CD4-positive, alpha-beta T cell treated with Interleukin-6 at 100 ng/mL for 8 hours (primary cell): ENCODE measurements at regions not wholly inside any gene's neighbourhood (a gene's known extent, or its start where the extent isn't known, plus 50 kb on each side); places are given as distances from the start of the nearest gene placed in this dataset.

ENCODE experiments used
- DNase-seq: peaks from one replicate; pipeline ENCODE4 v3.0.0-alpha.2; 2020; ENCODE audit warnings: mixed read lengths, low spot score

DNA sequence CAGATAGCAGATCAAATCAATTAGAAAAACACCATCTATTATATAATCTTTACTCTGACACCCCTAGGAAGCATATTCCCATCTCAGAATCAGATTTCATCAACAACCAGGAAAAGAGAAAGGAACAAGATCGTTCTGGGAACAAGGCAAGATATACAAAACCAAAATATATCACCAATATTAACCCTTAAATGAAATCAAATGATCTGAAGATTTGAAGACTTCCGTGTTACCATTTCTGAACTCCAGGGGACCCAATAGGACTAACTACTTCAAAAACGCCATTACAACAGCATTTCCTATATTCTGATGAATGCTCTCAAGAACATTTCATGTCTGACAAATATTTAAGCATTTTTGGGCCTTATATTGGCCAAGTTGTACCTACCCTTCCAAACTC is 624.2 kb upstream of the ZFHX3 start:
- DNase-seq = no peak

DNA sequence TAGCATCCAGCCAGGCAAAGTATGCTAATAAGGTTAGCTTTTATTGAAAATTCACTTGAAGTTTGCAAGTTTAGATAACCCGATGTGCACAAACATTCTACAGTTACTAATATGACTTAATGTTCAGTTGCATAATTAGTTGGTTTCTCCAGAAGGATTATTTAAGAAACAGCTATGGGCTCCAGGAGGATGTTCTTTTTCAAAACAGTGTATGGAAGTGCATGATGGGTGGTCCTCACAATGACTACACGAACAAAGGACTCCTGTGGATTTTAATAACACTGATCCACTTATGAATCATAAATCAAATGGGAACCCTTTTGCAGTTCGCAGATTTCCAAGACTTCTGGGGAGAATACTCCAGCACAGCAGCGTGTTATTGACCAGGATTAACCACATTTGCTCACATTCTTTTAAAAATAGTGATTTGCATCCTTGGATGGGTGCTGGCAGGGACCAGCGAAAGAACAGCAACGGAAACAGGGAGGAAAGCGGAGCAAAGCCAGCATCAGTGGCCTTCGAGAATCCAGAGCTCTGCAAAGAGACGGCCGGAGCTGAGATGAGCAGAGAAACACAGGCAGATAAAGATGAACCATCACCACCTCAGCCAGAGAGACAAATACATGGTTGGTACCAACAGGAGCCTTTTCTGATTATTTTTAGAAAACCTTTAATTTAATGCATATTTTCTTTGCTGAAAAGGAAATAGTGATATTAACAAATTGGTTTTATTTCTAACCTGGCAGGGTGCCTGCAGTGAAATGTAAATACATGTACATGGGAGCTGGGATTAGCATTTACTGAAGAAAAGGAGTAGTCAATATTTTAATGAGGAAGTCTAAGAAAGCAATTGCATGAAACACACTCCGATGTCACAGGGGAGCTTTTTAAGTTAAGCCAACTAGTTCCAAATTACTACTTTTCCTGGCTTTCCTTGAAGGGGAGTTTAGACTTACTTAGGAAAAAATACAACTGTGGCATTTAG is 623.2 kb upstream of the ZFHX3 start:
- no peak for DNase-seq

DNA sequence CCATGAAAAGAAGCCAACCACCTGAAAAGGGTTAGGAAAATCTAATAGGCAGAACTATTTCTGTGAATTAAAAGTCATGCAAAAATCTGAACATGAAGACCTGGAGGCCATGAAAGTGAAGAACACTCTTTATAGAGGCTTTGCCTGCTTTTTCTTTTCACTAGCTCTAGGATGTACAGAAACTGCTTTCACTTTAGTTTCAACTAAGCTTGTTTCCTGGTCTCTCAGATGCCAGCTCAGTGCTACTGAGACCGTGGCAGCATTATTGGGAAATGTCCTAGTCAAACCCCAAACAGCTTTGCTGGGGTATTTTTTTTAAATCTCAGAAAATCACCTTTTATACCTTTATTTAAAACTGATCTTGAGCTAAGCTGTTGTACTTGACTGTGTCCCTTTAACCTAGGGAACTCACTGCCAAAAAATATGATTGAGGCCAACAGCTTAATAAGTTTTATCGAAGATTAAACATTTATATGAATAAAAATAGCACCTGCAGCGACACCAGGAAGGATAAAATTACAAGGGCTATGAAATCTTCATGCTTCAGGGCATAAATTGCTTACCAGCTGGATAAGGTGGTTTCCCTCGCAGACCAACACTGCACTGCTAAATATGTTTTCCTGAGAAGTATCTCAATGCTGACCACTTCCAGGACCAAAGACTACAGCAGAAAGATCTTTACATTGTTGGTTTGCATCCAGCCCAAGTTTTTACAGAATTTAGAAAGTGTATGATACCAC is 621.8 kb upstream of the ZFHX3 start:
- DNase-seq = no peak

DNA sequence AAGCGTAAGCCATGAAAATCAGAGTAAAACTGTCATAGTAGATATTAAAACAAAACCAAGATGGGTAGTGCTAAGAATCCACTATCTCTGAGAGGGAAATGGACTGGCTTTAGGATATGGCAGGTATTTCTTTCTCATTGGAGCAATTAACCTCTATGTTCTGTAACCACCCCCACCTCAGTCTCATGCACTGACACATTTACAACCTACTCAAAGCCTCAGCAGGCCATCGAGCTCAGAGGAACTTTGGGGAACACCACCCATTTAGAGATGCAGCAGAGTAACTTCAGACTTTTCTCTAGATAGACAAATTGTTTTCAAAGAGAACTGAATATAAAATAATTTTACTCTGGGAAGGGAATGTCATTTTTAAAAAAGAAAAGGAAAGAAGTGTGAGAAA is 615.8 kb upstream of the ZFHX3 start:
- DNase-seq = no peak

GRCh38 chr16:73636196-73636595 is 588.3 kb upstream of the ZFHX3 start:
- DNase-seq = no peak

GRCh38 chr16:73629011-73629410 is 581.1 kb upstream of the ZFHX3 start:
- no peak for DNase-seq

DNA sequence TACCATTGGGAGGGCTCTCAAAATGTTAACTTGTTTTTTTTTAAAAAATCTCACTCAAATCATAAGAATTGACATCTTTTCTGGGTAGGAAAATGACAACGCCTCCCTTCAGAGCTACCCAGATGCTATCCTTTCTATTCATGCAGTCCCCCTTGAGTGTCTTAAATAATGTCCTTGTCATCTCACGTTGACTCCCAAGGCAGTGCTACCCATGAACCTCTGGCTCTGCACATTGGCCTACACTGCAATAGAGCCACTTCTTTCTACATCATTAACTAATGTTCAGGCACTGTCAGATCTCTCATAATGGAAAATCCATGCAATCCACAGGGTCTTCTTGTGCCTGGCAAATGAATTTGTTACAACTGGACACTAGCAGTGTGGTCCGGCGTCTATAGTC is 569.8 kb upstream of the ZFHX3 start:
- DNase-seq = no peak

DNA sequence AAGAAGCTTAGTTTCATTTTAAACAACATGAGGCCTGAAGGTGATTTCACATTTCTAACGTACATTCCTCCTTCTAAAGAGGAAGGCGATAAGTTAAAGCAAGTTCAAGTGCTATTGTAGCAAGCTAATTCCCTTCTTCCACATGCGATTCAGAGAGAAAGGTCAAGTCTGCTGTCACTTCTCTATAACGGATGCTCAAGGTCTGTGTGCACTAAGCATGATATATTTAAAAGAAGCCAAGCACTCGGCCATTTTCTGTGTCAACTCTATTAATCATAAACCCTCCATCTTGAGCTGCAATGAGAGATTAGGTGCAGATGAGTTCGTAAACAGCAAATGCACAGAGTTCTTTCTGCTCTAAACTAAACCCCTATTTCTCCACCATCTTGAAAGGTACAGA is 568.8 kb upstream of the ZFHX3 start:
- DNase-seq = no peak

DNA sequence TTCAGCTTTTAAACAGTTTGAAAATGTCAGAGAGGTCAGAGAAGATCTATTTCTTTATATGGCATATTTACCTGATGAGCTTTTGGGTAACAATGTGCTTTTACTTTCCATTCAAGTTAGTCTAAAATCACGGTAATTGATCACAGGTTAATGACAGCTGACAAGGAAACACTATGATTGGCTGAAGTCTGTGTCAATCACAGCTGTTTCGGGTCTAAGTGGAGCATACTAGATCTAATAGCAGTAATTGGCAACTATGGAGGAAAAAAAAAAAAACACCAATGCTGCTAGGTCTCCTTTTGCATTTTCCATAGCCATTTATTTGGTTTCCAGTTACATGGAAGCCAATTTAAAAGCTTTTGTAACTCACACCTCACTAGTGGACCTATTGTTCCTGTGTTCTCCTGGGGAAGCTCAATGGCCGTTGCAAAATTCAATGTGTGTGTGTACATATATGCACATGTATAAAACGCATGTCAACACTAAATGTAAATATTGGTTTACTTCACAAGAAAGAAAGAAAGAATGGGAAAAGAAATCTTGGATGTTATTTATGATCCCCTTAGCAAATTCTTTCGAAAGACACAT is 568.3 kb upstream of the ZFHX3 start:
- DNase-seq = no peak

GRCh38 chr16:73615071-73615940 is 567.4 kb upstream of the ZFHX3 start:
- DNase-seq = no peak

DNA sequence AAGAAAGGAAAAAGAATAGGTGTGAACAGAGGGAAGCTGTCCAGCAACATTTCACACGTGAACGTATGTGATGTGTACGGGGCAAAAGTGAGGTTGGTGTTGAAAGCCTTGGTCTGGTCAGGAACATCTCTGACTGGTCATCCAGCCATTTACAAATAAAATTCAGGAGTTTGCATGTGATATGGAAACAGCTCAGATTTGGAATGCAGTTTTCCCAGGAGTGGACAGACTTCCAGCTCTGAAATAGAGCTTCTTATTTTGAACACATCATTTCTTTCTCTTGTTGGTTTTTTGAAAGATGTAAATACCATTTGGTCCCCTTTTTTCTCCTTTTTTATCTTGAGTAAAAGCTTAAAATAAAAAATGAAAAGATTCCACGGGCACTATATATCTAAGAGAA is 566.2 kb upstream of the ZFHX3 start:
- DNase-seq = no peak

- DNase-seq = no peak
Measured at GRCh38 chr16:73610605-73611156, 562.8 kb upstream of the ZFHX3 start.

GRCh38 chr16:73610160-73610559 is 562.2 kb upstream of the ZFHX3 start:
- DNase-seq = no peak

GRCh38 chr16:73608911-73609310 is 561.0 kb upstream of the ZFHX3 start:
- no peak for DNase-seq

DNA sequence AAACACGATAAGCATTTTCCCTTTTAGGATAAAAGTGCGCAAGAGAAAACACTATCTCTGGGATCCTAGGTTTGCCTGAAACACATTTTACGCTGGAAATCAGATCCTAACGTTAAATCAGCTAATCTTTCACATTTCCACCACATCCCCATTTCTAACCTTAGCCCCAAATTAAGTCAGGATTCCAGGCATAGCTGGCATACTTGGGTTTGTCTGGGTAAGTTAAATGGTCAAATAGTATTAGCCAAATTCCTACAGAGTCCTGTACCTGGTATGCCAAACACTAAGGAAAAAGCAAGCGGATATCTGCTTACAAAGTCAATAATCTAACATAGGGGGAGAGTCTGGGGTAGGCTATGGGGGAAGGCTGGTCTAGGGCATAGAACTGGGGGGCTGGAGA is 557.4 kb upstream of the ZFHX3 start:
- DNase-seq = no peak

DNA sequence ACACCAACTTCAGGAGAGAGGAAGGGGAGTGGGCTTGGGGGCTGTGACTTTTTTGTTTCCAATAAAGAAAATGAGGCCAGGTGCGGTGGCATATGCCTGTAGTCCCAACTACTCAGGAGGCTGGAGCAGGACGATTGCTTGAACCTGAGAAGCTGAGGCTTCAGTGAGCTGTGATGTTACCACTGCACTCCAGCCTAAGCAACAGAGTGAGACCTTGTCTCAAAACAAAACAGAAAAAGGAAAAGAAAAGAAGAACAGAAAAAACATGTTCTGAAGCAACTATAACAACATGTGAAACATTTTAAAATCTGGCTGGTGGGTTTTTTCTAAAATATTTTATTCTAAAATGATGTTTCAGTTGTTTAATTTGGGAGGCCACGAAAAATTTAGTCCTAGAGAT is 554.0 kb upstream of the ZFHX3 start:
- DNase-seq = no peak

DNA sequence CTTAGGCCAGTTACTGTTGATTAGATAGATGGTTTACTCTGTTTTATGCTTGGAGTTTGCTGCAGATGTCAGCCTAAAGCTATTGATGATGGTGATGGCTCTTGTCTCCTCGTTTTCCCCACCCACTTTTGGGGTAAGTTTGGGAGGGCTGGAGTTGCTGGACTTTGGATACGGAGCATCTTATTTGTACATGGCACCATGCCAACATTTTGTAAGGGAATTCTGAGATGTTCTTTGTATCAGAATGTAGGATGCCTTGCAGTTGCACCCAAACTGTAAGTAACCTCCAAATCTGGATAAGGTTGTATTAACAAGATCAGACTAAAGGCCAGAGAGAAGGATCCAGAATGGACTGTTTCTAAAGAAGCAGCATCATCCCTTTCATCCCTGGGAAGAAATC is 551.9 kb upstream of the ZFHX3 start:
- DNase-seq = no peak

- no peak for DNase-seq
Measured at GRCh38 chr16:73599351-73599750, 551.4 kb upstream of the ZFHX3 start.

DNA sequence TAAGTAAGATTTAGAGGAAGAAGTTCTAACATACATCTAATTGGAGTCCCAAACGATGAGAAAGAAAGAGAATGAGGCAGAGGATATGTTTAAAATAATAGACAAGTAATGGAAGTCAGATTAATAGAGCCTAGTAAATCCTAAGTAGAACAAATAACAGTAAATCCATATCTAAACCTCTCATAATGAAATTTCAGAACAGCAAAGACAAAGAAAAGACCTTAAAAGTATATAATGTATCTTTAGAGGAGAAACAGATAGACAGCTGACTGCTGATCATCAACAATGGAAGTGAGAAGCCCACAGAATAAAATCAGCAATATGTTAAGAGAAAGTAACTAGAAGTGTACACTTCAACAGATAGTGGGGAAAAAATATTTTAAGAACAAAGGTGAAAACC is 536.2 kb upstream of the ZFHX3 start:
- no peak for DNase-seq

GRCh38 chr16:73572135-73572828 is 524.4 kb upstream of the ZFHX3 start:
- no peak for DNase-seq
